ENCODE measurements at regions not wholly inside any gene's neighbourhood (a gene's known extent, or its start where the extent isn't known, plus 50 kb on each side); places are given as distances from the start of the nearest gene placed in this dataset.
A peak's percentile ranks its signal among the peaks of the same experiment; 100 is the strongest.

- no peak for TF ChIP-seq POLR2AphosphoS5 (IDR thresholded peaks at IDR 0.05)
- no peak for TF ChIP-seq CTCF (IDR thresholded peaks at IDR 0.05)
- no peak for TF ChIP-seq POLR2A (IDR thresholded peaks at IDR 0.05)
- TF ChIP-seq EP300 (IDR thresholded peaks at IDR 0.05), result no peak
- WGBS, 5 donors, result 42 to 63% (median 58%) methylated on average over 2 of the region's 2 CpGs
- H3K9me3 ChIP-seq, result no peaks in the 10 kb centered on the region
- intact Hi-C loops (cut with DNase I; ENCODE audit: low total_unique reads), result no loop called here
- H3K4me1 ChIP-seq, result no peaks in the 10 kb centered on the region
- H3K27ac ChIP-seq, result no peak overlapping the region
- H3K4me3 ChIP-seq, result no peak overlapping the region
- H3K36me3 ChIP-seq, result no peaks in the 10 kb centered on the region
- H3K27me3 ChIP-seq, result no peaks in the 10 kb centered on the region
- peak in 1 of 2 donors; percentile 20 for DNase-seq
These were observed 502.2 kb upstream of the SETBP1 start for GRCh38 chr18:44178476-44178875.

GRCh38 chr18:44179693-44180092 is 501.0 kb upstream of the SETBP1 start:
- H3K27me3 ChIP-seq, result no peaks in the 10 kb centered on the region
- H3K9me3 ChIP-seq, result no peaks in the 10 kb centered on the region
- no peaks in the 10 kb centered on the region for H3K36me3 ChIP-seq
- H3K4me1 ChIP-seq, result no peaks in the 10 kb centered on the region
- intact Hi-C loops (cut with DNase I; ENCODE audit: low total_unique reads), result no loop called here
- H3K27ac ChIP-seq, result no peak overlapping the region
- no peak overlapping the region for H3K4me3 ChIP-seq
- TF ChIP-seq POLR2A (IDR thresholded peaks at IDR 0.05), result no peak
- no peak for TF ChIP-seq EP300 (IDR thresholded peaks at IDR 0.05)
- no peak for TF ChIP-seq CTCF (IDR thresholded peaks at IDR 0.05)
- TF ChIP-seq POLR2AphosphoS5 (IDR thresholded peaks at IDR 0.05), result no peak
- DNase-seq, result no peak
- WGBS, 5 donors, result 94 to 97% (median 95%) methylated on average over 10 of the region's 10 CpGs

GRCh38 chr18:44180683-44181082 is 500.0 kb upstream of the SETBP1 start:
- Histone ChIP-seq H3K27ac (no peak overlapping the region), H3K9me3 (no peaks in the 10 kb centered on the region), H3K27me3 (no peaks in the 10 kb centered on the region), H3K36me3 (no peaks in the 10 kb centered on the region), H3K4me1 (no peaks in the 10 kb centered on the region), H3K4me3 (no peak overlapping the region)
- peak in 1 of 2 donors; percentile 19 for DNase-seq
- TF ChIP-seq EP300 (IDR thresholded peaks at IDR 0.05) (no peak), CTCF (IDR thresholded peaks at IDR 0.05) (no peak), POLR2AphosphoS5 (IDR thresholded peaks at IDR 0.05) (no peak), POLR2A (IDR thresholded peaks at IDR 0.05) (no peak)
- WGBS, 5 donors, result 70 to 86% (median 78%) methylated on average over 1 of the region's 1 CpG
- intact Hi-C loops (cut with DNase I; ENCODE audit: low total_unique reads), result no loop called here

GRCh38 chr18:44181951-44182747 is 498.5 kb upstream of the SETBP1 start:
- intact Hi-C loops (cut with DNase I; ENCODE audit: low total_unique reads), result no loop called here
- no peak overlapping the region for H3K4me3 ChIP-seq
- DNase-seq, result no peak
- 77 to 85% (median 78%) methylated on average over 3 of the region's 3 CpGs for WGBS, 5 donors
- TF ChIP-seq POLR2AphosphoS5 (IDR thresholded peaks at IDR 0.05) (no peak), POLR2A (IDR thresholded peaks at IDR 0.05) (no peak), CTCF (IDR thresholded peaks at IDR 0.05) (no peak), EP300 (IDR thresholded peaks at IDR 0.05) (no peak)
- H3K9me3 ChIP-seq, result no peaks in the 10 kb centered on the region
- H3K36me3 ChIP-seq, result no peaks in the 10 kb centered on the region
- no peaks in the 10 kb centered on the region for H3K27me3 ChIP-seq
- no peak overlapping the region for H3K27ac ChIP-seq
- H3K4me1 ChIP-seq, result no peaks in the 10 kb centered on the region
